ENCODE measurements at regions not wholly inside any gene's neighbourhood (a gene's known extent, or its start where the extent isn't known, plus 50 kb on each side); places are given as distances from the start of the nearest gene placed in this dataset.

DNA sequence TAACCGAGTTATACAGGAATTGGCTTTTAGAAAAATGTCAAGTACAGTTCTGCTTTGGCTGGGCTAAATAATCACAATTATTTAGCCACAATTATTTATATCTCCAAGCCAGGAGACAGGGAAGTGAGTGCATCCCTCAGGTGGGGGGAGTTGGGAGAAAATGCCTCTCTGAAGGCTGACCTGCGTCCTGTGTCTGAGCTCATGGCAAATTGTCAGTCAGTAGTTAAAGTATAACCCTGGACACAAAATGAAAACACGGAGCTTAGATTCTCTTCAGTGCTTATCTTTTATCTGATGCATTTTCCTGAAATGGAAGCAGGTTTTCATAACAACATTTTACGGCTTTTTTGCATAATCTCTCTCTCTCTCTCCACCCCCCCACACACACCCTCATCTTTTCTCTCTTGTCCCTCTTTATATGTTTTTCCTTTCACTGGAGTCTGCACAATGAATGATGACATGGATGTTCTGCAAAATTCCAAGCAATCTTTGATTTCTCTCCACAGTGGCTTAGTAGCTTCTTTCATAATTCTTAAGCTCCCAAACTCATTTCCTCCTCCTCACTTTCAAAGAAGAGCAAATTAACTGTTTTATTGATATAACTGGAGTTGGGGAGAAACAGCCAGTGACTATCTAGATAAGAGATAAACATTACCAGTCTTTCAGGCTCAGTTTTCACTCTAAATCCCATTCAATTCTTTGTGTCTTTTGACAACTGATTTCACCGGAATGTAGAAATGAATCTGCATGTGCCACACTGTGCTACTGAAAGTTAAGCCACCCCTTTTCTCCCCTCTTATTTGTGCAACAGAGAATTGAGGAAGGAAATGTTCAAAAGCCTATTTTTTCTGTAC lies 521.4 kb upstream of the GHITM start:
- TF ChIP-seq, protein P1, sequence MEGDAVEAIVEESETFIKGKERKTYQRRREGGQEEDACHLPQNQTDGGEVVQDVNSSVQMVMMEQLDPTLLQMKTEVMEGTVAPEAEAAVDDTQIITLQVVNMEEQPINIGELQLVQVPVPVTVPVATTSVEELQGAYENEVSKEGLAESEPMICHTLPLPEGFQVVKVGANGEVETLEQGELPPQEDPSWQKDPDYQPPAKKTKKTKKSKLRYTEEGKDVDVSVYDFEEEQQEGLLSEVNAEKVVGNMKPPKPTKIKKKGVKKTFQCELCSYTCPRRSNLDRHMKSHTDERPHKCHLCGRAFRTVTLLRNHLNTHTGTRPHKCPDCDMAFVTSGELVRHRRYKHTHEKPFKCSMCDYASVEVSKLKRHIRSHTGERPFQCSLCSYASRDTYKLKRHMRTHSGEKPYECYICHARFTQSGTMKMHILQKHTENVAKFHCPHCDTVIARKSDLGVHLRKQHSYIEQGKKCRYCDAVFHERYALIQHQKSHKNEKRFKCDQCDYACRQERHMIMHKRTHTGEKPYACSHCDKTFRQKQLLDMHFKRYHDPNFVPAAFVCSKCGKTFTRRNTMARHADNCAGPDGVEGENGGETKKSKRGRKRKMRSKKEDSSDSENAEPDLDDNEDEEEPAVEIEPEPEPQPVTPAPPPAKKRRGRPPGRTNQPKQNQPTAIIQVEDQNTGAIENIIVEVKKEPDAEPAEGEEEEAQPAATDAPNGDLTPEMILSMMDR (IDR thresholded peaks at IDR 0.05), result no peak
- TF ChIP-seq POLR2A (IDR thresholded peaks at IDR 0.05), result no peak

Data from thyroid gland (tissue), 4 donors.